ENCODE measurements at regions not wholly inside any gene's neighbourhood (a gene's known extent, or its start where the extent isn't known, plus 50 kb on each side); places are given as distances from the start of the nearest gene placed in this dataset.

GRCh38 chr6:169895000-169895759 lies 143.8 kb downstream of the ERMARD start:
- Histone ChIP-seq H3K27me3 (peaks cover 0 to 18% (median 0%) of the 10 kb centered on the region in 4 donors), H3K36me3 (no peaks in the 10 kb centered on the region), H3K4me3 (no peak overlapping the region), H3K4me1 (peaks cover 0 to 1% (median under 1%) of the 10 kb centered on the region in 4 donors), H3K9me3 (no peaks in the 10 kb centered on the region), H3K27ac (replicated peaks in 1 of 4) (no peak overlapping the region)
- no peak for TF ChIP-seq POLR2A (IDR thresholded peaks at IDR 0.05; ENCODE audit: low read depth)
- no peak for TF ChIP-seq CTCF (IDR thresholded peaks at IDR 0.05)
- no peak for TF ChIP-seq POLR2AphosphoS5 (IDR thresholded peaks at IDR 0.05)
- TF ChIP-seq EP300 (IDR thresholded peaks at IDR 0.05) = no peak
- WGBS = 83% methylated on average over 7 of the region's 7 CpGs
- no peak for DNase-seq (ENCODE audit: extremely low spot score)
- intact Hi-C loops (cut with DNase I) = no loop called here

GRCh38 chr6:169894377-169894960 lies 143.0 kb downstream of the ERMARD start:
- WGBS = 93% methylated on average over 11 of the region's 21 CpGs

DNA sequence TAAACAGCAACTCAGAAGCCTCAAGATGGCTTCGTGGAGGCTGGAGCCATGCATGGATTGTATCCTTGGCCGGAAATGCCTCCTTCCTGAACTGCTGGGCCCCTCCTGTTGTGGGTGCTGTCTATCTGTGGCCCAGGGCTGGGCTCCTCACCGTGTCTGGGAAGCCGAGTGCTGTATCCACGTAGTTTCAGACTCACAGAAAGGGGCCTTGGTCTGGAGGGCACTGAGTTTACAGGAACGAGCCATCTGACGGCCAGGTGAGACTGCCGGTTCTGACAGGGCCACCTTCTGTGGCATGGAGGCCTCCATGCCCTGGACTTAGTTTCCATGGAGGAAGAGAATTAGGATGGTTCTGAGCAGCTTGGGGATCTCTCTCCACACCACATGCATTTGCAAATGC lies 142.2 kb downstream of the ERMARD start:
- H3K27me3 ChIP-seq = peaks cover 0 to 27% (median 0%) of the 10 kb centered on the region in 4 donors
- TF ChIP-seq POLR2AphosphoS5 (IDR thresholded peaks at IDR 0.05) (no peak), CTCF (IDR thresholded peaks at IDR 0.05) (no peak), POLR2A (IDR thresholded peaks at IDR 0.05; ENCODE audit: low read depth) (no peak), EP300 (IDR thresholded peaks at IDR 0.05) (no peak)
- 85% methylated on average over 6 of the region's 8 CpGs for WGBS

More at GRCh38 chr6:169894377-169894960, 143.0 kb downstream of the ERMARD start:
- no peaks in the 10 kb centered on the region for H3K9me3 ChIP-seq
- H3K27ac ChIP-seq (replicated peaks in 1 of 4) = no peak overlapping the region
- H3K27me3 ChIP-seq = peaks cover 0 to 21% (median 0%) of the 10 kb centered on the region in 4 donors
- no peak overlapping the region for H3K4me3 ChIP-seq
- intact Hi-C loops (cut with DNase I) = no loop called here
- no peak for DNase-seq (ENCODE audit: extremely low spot score)
- peaks cover 0 to 8% (median 4%) of the 10 kb centered on the region in 4 donors for H3K4me1 ChIP-seq
- TF ChIP-seq CTCF (IDR thresholded peaks at IDR 0.05) = no peak
- TF ChIP-seq POLR2A (IDR thresholded peaks at IDR 0.05; ENCODE audit: low read depth) = no peak
- no peak for TF ChIP-seq EP300 (IDR thresholded peaks at IDR 0.05)
- no peak for TF ChIP-seq POLR2AphosphoS5 (IDR thresholded peaks at IDR 0.05)
- no peaks in the 10 kb centered on the region for H3K36me3 ChIP-seq

DNA sequence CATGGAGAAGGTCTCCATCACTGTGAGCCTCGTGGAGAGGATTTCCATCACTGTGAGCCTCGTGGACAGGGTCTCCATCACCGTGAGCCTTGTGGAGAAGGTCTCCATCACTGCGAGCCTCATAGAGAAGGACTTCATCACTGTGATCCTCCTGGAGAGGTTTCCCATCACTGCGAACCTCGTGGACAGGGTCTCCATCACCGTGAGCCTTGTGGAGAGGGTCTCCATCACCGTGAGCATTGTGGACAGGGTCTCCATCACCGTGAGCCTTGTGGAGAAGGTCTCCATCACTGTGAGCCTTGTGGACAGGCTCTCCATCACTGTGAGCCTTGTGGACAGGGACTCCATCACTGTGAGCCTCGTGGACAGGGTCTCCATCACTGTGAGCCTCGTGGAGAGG lies 140.4 kb downstream of the ERMARD start:
- no peak overlapping the region for H3K27ac ChIP-seq (replicated peaks in 1 of 4)
- 65% methylated on average over 3 of the region's 11 CpGs for WGBS
- H3K27me3 ChIP-seq = peaks cover 0 to 40% (median 0%) of the 10 kb centered on the region in 4 donors
- no peaks in the 10 kb centered on the region for H3K36me3 ChIP-seq
- H3K4me3 ChIP-seq = no peak overlapping the region
- DNase-seq (ENCODE audit: extremely low spot score) = no peak
- no peak for TF ChIP-seq EP300 (IDR thresholded peaks at IDR 0.05)
- no peak for TF ChIP-seq POLR2AphosphoS5 (IDR thresholded peaks at IDR 0.05)
- TF ChIP-seq POLR2A (IDR thresholded peaks at IDR 0.05; ENCODE audit: low read depth) = no peak
- no peak for TF ChIP-seq CTCF (IDR thresholded peaks at IDR 0.05)
- intact Hi-C loops (cut with DNase I) = no loop called here
- peaks cover 0 to 8% (median 4%) of the 10 kb centered on the region in 4 donors for H3K4me1 ChIP-seq
- no peaks in the 10 kb centered on the region for H3K9me3 ChIP-seq

More for the DNA sequence above, 142.2 kb downstream of the ERMARD start:
- Histone ChIP-seq H3K36me3 (no peaks in the 10 kb centered on the region), H3K27ac (replicated peaks in 1 of 4) (no peak overlapping the region), H3K9me3 (no peaks in the 10 kb centered on the region), H3K4me3 (no peak overlapping the region), H3K4me1 (peaks cover 0 to 8% (median 4%) of the 10 kb centered on the region in 4 donors)
- intact Hi-C loops (cut with DNase I) = no loop called here
- DNase-seq (ENCODE audit: extremely low spot score) = no peak

Data from esophagus muscularis mucosa (tissue), 4 donors.